ENCODE measurements at regions not wholly inside any gene's neighbourhood (a gene's known extent, or its start where the extent isn't known, plus 50 kb on each side); places are given as distances from the start of the nearest gene placed in this dataset.

GRCh38 chr10:36073796-36074345 lies 431.8 kb upstream of the FZD8 start:
- TF ChIP-seq CTCF (IDR thresholded peaks at IDR 0.05) (no peak), POLR2A (IDR thresholded peaks at IDR 0.05) (no peak)

Data from lower leg skin (tissue), 3 donors.